HG02943 (cell line): ENCODE measurements at regions not wholly inside any gene's neighbourhood (a gene's known extent, or its start where the extent isn't known, plus 50 kb on each side); places are given as distances from the start of the nearest gene placed in this dataset.
"Not testable (repeated sequence)": the region's sequence is repeated elsewhere in the genome, so short reads cannot be mapped to it uniquely, and the experiment has no call there.

Experiments used
- ATAC-seq: cut with Tn5 transposase; IDR thresholded peaks from one replicate; pipeline ENCODE4 v1.9.1; 2021; ENCODE audit warnings: mild to moderate bottlenecking, low read depth, moderate library complexity; ENCODE audit not compliant: unreplicated experiment

- not testable (repeated sequence) for ATAC-seq
Measured at GRCh38 chr9:63912451-63912850, 1372.6 kb downstream of the FOXD4L5 start.

GRCh38 chr9:63909076-63909475 lies 1375.9 kb downstream of the FOXD4L5 start:
- ATAC-seq: not testable (repeated sequence)

DNA sequence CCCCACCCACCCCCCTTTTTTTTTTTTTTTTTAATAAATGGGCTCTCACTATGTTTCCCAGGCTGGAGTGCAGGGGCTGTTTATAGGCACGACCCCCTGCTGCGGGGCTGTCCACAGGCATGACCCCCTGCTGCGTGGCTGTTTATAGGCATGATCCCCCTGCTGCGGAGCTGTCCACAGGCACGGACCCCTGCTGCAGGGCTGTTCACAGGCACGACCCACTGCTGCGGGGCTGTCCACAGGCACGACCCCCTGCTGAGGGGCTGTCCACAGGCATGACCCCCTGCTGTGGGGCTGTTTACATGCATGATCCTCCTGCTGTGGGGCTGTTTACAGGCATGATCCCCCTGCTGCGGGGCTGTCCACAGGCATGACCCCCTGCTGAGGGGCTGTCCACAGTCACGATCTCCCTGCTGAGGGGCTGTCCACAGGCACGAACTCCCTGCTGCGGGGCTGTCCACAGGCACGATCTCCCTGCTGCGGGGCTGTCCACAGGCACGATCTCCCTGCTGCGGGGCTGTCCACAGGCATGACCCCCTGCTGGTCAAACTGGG lies 1385.3 kb downstream of the FOXD4L5 start:
- ATAC-seq: not testable (repeated sequence)

GRCh38 chr9:63881386-63881785 lies 1403.6 kb downstream of the FOXD4L5 start:
- not testable (repeated sequence) for ATAC-seq

DNA sequence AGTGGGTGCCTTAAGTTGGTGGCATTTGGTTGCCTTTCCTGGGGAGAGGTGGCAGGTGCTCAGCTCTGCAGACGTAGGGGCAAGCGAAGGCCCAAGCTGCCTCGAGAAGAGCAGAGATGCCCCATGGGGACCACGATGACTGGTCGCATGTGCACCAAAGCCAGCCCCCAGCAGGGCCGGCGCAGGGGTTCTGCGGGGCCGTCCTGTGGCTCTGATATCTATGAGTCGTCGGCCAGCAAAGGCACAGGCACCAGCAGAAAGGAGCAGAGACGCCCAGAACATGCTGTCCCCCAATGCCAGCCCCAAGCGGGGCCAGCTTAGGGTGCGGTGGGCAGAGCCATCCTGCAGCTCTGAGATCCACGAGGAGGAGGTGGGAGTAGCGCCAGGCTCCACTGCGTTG lies 1408.6 kb downstream of the FOXD4L5 start:
- not testable (repeated sequence) for ATAC-seq

DNA sequence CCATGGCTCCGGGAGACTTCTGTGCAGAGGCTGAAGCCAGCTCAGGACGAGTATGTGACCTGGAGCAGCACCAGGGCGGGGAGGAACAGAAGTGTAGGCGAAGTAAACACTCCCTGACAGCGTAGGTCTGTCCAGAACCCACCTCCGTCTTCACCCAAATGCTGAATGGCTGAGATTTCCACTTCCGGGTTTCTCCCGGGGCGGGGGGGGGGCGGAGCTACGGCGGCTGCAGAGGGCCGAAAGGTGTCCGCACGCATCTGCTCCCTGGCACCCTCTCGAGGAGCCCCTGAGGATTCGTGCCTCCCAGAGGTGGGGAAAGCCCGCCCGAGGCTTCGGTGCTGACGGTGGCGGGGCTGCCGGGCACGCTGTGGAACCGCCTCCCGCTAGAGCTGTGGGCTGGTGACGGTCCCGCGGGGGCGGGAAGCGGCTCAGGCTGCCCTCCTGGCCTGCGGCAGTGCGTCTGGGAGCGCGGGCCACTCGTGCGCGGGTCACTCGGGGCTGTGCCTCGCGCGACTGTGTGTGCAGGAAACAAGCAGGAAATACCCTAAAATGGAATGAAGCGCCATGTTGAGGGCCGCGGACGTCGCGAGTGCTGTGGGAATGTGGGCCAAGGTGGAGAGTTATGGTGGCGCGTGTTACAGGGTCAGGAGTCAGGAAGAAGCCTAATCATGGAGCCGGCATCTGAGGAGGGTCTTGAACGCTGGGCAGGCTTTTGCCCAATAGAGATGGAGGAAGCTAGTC lies 1425.4 kb downstream of the FOXD4L5 start:
- ATAC-seq: no peak

DNA sequence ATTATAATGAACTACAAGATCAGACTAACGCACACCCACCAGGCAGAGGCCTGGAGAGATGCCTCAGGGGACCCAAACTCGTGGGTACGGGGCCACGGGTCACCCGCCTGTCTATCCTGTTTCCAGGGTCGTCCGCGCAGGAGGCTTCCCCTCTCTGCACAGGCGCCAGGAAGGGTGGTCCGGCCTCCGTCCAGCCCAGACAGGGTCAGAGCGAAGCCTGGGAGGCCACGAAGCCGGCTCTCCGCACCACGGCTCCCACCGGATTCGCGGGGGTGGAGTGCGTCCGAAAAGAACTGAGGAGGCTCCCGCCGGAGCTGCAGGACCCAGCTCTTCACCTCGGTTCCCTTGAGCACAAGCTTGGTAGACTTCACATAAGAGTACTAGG lies 1425.9 kb downstream of the FOXD4L5 start:
- not testable (repeated sequence) for ATAC-seq

DNA sequence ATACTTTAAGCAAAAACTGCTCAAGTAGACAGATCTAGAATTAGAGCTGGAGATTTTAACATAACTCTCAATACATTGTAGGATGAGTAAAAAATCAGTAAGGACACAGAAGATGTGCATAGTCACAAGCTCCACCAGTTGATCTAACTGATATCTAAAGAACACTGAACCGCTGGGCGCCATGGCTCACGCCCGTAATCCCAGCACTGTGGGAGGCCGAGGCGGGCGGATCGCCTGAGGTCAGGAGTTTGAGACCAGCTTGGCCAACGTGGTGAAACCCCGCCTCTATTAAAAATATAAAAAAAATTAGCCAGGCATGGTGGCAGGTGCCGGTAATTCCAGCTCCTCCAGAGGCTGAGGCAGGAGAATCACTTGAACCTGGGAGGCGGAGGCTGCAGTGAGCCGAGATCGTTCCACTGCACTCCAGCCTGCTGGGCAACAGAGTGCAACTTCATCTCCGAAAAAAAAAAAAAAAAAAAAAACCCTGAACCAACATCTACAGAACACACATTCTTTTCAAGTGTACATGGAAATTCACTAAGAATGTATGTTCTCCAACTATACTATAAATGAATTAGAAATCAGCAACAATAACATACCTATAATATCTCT lies 1431.8 kb downstream of the FOXD4L5 start:
- ATAC-seq: not testable (repeated sequence)

DNA sequence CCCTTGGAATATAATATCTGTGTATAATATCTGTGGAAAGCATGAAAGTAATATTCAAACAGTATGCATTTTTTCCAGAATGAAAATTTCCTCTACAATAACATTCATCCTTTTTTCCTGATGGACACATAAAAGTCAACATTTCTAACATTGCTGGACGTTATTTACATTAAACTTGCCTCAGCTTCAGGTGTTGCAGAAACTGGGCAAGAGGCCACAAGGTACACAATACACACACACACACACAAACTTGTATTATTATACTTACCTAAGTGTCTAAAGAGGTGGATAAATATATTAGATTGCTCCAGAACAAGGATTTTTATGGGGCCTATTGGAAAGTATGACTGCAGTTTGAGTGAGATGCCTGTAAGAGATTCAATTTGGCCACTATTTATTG lies 1460.2 kb downstream of the FOXD4L5 start:
- not testable (repeated sequence) for ATAC-seq

GRCh38 chr9:63823375-63824201 lies 1461.4 kb downstream of the FOXD4L5 start:
- not testable (repeated sequence) for ATAC-seq

- ATAC-seq: not testable (repeated sequence)
Measured at GRCh38 chr9:63822615-63823374, 1462.2 kb downstream of the FOXD4L5 start.

- not testable (repeated sequence) for ATAC-seq
Measured at GRCh38 chr9:63821293-63821692, 1463.7 kb downstream of the FOXD4L5 start.

- ATAC-seq: not testable (repeated sequence)
Measured at GRCh38 chr9:63820882-63821281, 1464.1 kb downstream of the FOXD4L5 start.

DNA sequence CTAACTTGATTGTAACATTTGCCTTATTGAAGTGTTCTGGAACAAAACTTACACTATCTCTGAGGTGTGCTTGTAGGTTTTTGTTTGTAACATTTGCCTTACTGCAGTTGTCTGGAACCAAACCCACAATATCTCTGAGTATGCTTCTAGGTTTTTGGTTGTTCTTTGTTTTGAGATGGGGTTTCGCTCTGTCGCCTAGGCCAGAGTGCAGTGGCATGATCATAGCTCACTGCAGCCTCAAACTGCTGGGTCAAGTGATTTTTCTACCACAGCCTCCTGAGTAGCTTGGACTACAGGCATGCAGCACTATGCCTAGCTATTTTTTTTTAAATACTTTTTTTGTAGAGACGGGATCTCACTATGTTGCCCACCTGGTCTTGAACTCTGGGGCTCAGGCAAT lies 1464.6 kb downstream of the FOXD4L5 start:
- not testable (repeated sequence) for ATAC-seq

GRCh38 chr9:63817622-63818518 lies 1467.1 kb downstream of the FOXD4L5 start:
- peak; percentile 53 for ATAC-seq

- ATAC-seq: peak; percentile 75
Measured at GRCh38 chr9:63816751-63817621, 1468.0 kb downstream of the FOXD4L5 start.

DNA sequence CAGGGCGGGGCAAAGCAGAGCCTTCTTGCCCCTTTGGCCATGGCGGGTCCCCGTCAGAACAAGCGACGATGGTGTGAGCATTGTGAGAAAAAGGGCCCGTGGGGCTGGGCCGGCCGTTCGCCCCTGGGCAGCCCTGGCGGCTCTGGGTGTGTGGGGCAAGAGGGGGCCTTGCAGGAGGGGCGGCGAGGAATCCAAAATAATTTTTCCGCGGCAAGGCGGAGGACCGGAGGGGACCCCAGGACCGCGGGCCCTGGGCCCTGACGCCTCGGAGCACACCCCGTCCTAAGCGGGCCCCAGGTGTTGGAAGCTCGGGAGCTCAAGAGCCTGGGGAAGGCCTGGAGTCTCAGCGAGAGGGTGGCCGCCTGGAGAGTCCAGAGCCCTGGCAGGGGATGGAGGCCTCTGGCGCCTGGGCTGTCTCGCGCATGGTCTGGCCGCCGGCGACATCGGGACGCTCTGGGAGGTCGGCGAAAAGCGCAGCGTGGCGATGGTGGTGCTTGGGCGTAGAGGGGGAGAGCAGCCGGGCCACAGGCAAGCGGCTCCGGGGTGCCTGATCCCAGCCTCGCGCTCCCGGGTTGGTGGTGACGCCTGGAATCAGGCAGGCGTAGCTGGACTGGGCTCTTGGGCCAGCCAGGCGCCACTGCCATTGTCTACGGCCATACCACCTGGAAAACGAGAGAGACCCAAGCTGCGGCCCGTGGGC lies 1469.9 kb downstream of the FOXD4L5 start:
- not testable (repeated sequence) for ATAC-seq
